HFF-Myc (cell line): ENCODE measurements at regions not wholly inside any gene's neighbourhood (a gene's known extent, or its start where the extent isn't known, plus 50 kb on each side); places are given as distances from the start of the nearest gene placed in this dataset.

Experiments used
- DNase-seq: peaks from one replicate; pipeline ENCODE4 v3.0.0-alpha.2; 2011; ENCODE audit warnings: low read depth; ENCODE audit errors: extremely low read depth
- H3K4me3 ChIP-seq: replicated peaks from 2 replicates; pipeline ENCODE4 v1.5.1; 2011; ENCODE audit warnings: low read depth, mild to moderate bottlenecking, control low read depth, low read length
- TF ChIP-seq, protein P1 (sequence below): IDR thresholded peaks from 2 replicates; pipeline ENCODE4 v1.5.1; 2012; ENCODE audit warnings: mild to moderate bottlenecking, low read depth, low read length, control low read depth; ENCODE audit errors: missing control alignments

DNA sequence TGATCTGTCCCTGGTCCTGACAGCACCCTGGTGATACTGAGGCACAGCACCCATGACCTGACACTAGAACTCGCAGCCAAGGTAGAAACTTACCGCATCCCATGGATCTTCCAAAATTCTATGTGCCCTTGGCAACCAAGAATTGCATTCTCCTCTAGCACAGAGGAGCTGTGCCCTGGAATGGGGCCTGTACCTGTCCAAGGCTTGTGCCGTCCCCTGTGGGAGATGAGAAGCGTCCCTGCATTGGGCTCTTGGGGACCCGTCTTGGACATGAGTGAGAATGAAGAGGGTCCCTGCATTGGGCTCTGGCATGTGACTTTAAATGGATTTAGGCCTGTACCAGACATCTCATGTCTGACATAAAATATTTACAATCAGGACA lies 67.1 kb downstream of the GGTLC2 start:
- H3K4me3 ChIP-seq, result no peak overlapping the region
- TF ChIP-seq, protein P1, sequence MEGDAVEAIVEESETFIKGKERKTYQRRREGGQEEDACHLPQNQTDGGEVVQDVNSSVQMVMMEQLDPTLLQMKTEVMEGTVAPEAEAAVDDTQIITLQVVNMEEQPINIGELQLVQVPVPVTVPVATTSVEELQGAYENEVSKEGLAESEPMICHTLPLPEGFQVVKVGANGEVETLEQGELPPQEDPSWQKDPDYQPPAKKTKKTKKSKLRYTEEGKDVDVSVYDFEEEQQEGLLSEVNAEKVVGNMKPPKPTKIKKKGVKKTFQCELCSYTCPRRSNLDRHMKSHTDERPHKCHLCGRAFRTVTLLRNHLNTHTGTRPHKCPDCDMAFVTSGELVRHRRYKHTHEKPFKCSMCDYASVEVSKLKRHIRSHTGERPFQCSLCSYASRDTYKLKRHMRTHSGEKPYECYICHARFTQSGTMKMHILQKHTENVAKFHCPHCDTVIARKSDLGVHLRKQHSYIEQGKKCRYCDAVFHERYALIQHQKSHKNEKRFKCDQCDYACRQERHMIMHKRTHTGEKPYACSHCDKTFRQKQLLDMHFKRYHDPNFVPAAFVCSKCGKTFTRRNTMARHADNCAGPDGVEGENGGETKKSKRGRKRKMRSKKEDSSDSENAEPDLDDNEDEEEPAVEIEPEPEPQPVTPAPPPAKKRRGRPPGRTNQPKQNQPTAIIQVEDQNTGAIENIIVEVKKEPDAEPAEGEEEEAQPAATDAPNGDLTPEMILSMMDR, result no peak
- DNase-seq, result no peak

DNA sequence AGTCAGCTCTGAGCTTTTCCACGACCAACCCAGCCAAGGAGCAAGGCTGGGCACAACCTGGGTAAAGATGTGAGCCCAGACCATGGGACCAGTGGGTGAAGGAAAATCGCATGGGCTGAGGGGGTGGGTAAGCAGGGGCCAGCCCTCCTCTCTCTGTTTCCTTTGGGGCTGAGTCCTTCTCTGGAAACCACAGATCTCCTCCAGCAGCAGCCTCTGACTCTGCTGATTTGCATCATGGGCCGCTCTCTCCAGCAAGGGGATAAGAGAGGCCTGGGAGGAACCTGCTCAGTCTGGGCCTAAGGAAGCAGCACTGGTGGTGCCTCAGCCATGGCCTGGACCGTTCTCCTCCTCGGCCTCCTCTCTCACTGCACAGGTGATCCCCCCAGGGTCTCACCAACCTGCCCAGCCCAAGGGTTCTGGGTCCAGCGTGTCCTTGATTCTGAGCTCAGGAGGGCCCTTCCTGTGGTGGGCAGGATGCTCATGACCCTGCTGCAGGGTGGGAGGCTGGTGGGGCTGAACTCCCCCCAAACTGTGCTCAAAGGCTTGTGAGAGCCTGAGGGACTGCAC lies 67.8 kb downstream of the GGTLC2 start:
- no peak overlapping the region for H3K4me3 ChIP-seq
- TF ChIP-seq, protein P1, result no peak

DNA sequence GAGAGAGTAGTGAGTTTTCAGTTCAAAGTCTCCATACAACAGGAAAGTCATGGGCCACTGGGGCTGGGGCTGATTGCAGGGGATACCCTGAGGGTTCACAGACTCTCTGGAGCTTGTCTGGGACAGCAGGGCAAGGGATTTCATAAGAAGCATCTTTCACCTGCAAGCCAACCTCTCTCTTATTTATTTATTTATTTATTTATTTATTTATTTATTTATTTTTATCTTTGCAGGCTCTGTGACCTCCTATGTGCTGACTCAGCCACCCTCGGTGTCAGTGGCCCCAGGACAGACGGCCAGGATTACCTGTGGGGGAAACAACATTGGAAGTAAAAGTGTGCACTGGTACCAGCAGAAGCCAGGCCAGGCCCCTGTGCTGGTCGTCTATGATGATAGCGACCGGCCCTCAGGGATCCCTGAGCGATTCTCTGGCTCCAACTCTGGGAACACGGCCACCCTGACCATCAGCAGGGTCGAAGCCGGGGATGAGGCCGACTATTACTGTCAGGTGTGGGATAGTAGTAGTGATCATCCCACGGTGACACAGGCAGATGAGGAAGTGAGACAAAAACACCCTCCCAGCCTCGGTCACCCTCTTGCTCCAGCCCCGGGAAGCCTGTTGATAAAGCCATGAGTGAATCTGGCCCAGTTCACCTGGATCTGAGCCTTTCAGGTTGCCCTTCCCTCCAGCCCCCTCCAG lies 68.4 kb downstream of the GGTLC2 start:
- TF ChIP-seq, protein P1, result no peak
- H3K4me3 ChIP-seq, result no peak overlapping the region
- DNase-seq, result no peak

More for the DNA sequence above, 67.8 kb downstream of the GGTLC2 start:
- no peak for DNase-seq

DNA sequence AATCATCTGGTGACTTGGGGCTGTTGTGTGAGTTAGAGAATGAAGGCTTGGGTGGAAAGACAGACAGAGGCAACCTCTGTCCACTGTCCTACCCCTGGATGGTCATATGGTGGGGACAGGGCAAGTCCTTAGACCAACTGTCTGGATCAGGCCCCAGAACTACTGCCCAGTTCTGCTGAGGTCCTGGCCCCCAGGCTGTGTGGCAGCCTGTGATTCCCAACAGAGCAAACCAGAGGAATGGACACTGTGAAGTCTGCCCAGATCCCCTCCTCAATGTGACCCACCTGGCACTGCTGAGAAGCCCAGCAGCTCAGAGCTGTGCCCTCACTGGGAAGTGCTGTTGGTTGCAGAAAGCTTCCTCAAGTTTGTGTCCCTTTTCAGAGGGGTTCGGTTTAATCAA lies 69.0 kb downstream of the GGTLC2 start:
- DNase-seq, result no peak
- TF ChIP-seq, protein P1, result no peak
- H3K4me3 ChIP-seq, result no peak overlapping the region

DNA sequence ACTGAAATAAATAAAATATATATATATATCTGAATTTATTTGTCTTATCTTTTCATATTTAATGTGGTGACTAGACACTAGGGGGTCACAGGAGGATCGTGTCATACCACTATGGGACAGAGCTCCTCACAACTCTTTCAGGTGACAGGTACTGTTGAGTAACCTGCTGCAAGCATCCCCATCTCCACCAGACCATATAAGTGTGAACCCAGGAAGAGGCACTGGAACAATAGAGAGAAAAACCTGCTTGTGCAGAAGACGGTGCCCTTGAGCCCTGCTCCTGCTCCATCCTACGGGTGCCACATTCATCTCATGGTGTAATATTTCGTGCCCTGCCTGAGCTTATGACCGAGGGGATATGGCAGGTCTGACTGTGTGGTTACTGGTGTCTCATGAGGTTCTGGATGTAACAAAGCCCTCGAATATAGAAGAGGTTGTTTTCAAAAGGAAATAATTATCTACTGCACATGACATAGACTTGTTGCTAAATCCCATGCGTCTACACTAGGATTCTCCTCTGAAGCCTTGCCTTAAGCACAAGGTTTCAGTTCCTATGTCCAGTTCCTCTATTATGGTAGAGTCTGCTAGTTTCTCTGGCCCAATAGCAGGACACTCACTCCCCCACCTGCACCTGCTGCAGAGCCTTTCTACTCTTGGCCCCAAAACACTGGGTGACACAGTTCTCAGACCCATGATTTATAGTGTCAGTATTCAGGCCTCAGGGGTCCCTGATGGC lies 70.4 kb downstream of the GGTLC2 start:
- TF ChIP-seq, protein P1, result no peak
- no peak overlapping the region for H3K4me3 ChIP-seq
- no peak for DNase-seq

DNA sequence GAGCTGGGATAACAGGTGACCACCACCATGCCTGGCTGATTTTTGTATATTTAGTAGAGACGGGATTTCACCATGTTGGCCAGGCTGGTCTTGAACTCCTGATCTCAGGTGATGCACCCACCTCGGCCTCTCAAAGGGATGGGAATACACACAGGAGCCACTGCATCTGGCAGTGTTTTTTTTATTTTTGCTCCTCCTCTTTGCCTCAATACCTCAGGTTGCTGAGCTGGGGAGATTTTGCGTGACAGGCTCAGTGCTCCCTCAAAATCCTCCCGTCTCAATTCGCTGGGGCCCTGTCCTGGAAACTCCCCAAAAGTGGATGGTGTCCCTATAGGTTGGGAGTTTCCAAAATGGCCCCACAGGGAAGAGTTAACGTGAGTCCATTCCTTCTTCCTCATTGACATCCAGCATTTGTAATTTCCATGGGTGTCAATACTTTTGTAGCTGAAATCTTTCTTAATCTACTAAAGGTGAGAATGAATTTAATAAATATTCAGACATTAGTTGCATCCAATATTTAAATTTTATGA lies 71.8 kb downstream of the GGTLC2 start:
- DNase-seq, result no peak
- no peak overlapping the region for H3K4me3 ChIP-seq
- TF ChIP-seq, protein P1, result no peak
